Liver (tissue), 7 donors: ENCODE measurements at regions not wholly inside any gene's neighbourhood (a gene's known extent, or its start where the extent isn't known, plus 50 kb on each side); places are given as distances from the start of the nearest gene placed in this dataset.

ENCODE experiments used
- DNase-seq: peaks from one replicate; pipeline ENCODE4 v3.0.0-alpha.2; 2017; ENCODE audit warnings: low spot score
- H3K27ac ChIP-seq, 2 donors: one replicate each; pipeline ENCODE4 v1.7.0; 2013; ENCODE audit warnings: inconsistent platforms in 2 of 2, low read length in 2 of 2, control low read depth in 1 of 2, low read depth in 1 of 2, mild to moderate bottlenecking in 1 of 2
- H3K27me3 ChIP-seq, 4 donors: one replicate each; pipeline versions ENCODE4 v1.6.1 to v1.7.0; 2013; ENCODE audit warnings: low read length in 3 of 4, inconsistent platforms in 1 of 4, mild to moderate bottlenecking in 1 of 4, moderate library complexity in 1 of 4; ENCODE audit not compliant: control insufficient read depth in 4 of 4, insufficient read depth in 4 of 4
- H3K36me3 ChIP-seq, 4 donors: one replicate each; pipeline versions ENCODE4 v1.6.1 to v1.7.0; 2013; ENCODE audit warnings: low read length in 3 of 4, mild to moderate bottlenecking in 3 of 4, low read depth in 1 of 4, moderate library complexity in 1 of 4; ENCODE audit not compliant: control insufficient read depth in 4 of 4, insufficient read depth in 3 of 4
- H3K4me1 ChIP-seq, 4 donors: one replicate each; pipeline versions ENCODE4 v1.6.1 to v1.7.0; 2013; ENCODE audit warnings: low read length in 3 of 4, mild to moderate bottlenecking in 3 of 4, moderate library complexity in 1 of 4; ENCODE audit not compliant: control insufficient read depth in 4 of 4, insufficient read depth in 4 of 4
- H3K4me3 ChIP-seq, 3 donors: one replicate each; pipeline versions ENCODE4 v1.6.1 to v1.7.0; 2013; ENCODE audit warnings: low read length in 3 of 3, control low read depth in 1 of 3, low read depth in 1 of 3, mild to moderate bottlenecking in 1 of 3
- H3K9ac ChIP-seq, 2 donors: one replicate each; pipeline ENCODE4 v1.7.0; 2013; ENCODE audit warnings: low read length in 2 of 2, mild to moderate bottlenecking in 2 of 2, moderate library complexity in 2 of 2, control low read depth in 1 of 2, low read depth in 1 of 2
- H3K9me3 ChIP-seq, 4 donors: one replicate each; pipeline versions ENCODE4 v1.6.1 to v1.7.0; 2013; ENCODE audit warnings: low read length in 3 of 4; ENCODE audit not compliant: control insufficient read depth in 4 of 4
- FOXA2 ChIP-seq: IDR thresholded peaks from 2 replicates; pipeline ENCODE4 v1.6.1; 2016; ENCODE audit warnings: antibody characterized with exemption
- HNF4A ChIP-seq, 2 donors: conservative IDR thresholded peaks; 2 replicates each; pipeline ENCODE4 v1.6.1; 2016; ENCODE audit warnings: antibody characterized with exemption in 2 of 2, mild to moderate bottlenecking in 2 of 2
- HNF4G ChIP-seq: IDR thresholded peaks from 2 replicates; pipeline ENCODE4 v1.6.1; 2016; ENCODE audit warnings: antibody characterized with exemption
- NR2F2 ChIP-seq: IDR thresholded peaks from 2 replicates; pipeline ENCODE4 v1.6.1; 2016; ENCODE audit warnings: antibody characterized with exemption
- RAD21 ChIP-seq, 2 donors: IDR thresholded peaks; 2 replicates each; pipeline ENCODE4 v1.6.1; 2016; ENCODE audit warnings: antibody characterized with exemption in 2 of 2, mild to moderate bottlenecking in 2 of 2
- RXRA ChIP-seq, 2 donors: IDR thresholded peaks; 2 replicates each; pipeline ENCODE4 v1.6.1; 2017 to 2018; ENCODE audit warnings: antibody characterized with exemption in 2 of 2, mild to moderate bottlenecking in 1 of 2
- SP1 ChIP-seq: IDR thresholded peaks from 2 replicates; pipeline ENCODE4 v1.6.1; 2018; ENCODE audit warnings: antibody characterized with exemption, mild to moderate bottlenecking
- YY1 ChIP-seq: IDR thresholded peaks from 2 replicates; pipeline ENCODE4 v1.6.1; 2016; ENCODE audit warnings: antibody characterized with exemption, mild to moderate bottlenecking
- whole genome bisulfite sequencing: extraction: QIAGEN DNeasy Blood & Tissue Kit; methylation state at CpG from one replicate; pipeline ENCODE4 v1.1.7; 2013; 5-methylcytosine and 5-hydroxymethylcytosine counted together
- TF ChIP-seq, protein P1 (sequence below): IDR thresholded peaks from 2 replicates; pipeline ENCODE4 v1.6.1; 2016; ENCODE audit warnings: antibody characterized with exemption
- TF ChIP-seq, protein P2 (sequence below): IDR thresholded peaks from 2 replicates; pipeline ENCODE4 v1.6.1; 2016; ENCODE audit warnings: antibody characterized with exemption, mild to moderate bottlenecking
- TF ChIP-seq, protein P3 (sequence below): IDR thresholded peaks from 2 replicates; pipeline ENCODE4 v1.6.1; 2016; ENCODE audit warnings: antibody characterized with exemption
- TF ChIP-seq, protein P4 (sequence below): IDR thresholded peaks from 2 replicates; pipeline ENCODE4 v1.6.1; 2016; ENCODE audit warnings: antibody characterized with exemption
- donor health status: healthy.
- donor health status: healthy.
- donor health status: healthy.
- donor health status: healthy.

DNA sequence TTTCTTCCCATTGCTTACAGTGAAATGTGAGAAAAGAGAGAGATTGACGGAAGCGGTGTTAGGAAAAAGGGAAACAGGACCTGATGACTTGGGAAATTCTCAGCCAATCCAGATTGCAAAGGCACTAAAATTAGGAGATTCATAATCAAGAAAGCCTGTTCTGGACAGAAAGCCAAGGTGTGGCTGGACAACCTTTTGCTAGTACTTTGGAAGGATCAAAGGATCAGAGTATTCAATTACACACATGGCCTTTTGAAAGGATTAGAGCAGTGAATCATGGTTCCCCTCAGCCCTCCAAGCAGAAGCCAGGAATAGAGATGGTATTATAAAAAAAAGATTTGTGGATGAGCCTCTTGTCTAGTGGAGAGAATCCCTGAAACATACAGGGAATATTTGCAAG is 669.8 kb upstream of the ADAMTS5 start:
- 69% methylated on average over 2 of the region's 2 CpGs for WGBS
- no peak overlapping the region for H3K4me3 ChIP-seq
- DNase-seq: no peak
- no peaks in the 10 kb centered on the region for H3K36me3 ChIP-seq
- TF ChIP-seq YY1: no peak
- TF ChIP-seq, protein P1, sequence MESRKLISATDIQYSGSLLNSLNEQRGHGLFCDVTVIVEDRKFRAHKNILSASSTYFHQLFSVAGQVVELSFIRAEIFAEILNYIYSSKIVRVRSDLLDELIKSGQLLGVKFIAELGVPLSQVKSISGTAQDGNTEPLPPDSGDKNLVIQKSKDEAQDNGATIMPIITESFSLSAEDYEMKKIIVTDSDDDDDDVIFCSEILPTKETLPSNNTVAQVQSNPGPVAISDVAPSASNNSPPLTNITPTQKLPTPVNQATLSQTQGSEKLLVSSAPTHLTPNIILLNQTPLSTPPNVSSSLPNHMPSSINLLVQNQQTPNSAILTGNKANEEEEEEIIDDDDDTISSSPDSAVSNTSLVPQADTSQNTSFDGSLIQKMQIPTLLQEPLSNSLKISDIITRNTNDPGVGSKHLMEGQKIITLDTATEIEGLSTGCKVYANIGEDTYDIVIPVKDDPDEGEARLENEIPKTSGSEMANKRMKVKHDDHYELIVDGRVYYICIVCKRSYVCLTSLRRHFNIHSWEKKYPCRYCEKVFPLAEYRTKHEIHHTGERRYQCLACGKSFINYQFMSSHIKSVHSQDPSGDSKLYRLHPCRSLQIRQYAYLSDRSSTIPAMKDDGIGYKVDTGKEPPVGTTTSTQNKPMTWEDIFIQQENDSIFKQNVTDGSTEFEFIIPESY: no peak
- TF ChIP-seq SP1: no peak
- TF ChIP-seq, protein P2, sequence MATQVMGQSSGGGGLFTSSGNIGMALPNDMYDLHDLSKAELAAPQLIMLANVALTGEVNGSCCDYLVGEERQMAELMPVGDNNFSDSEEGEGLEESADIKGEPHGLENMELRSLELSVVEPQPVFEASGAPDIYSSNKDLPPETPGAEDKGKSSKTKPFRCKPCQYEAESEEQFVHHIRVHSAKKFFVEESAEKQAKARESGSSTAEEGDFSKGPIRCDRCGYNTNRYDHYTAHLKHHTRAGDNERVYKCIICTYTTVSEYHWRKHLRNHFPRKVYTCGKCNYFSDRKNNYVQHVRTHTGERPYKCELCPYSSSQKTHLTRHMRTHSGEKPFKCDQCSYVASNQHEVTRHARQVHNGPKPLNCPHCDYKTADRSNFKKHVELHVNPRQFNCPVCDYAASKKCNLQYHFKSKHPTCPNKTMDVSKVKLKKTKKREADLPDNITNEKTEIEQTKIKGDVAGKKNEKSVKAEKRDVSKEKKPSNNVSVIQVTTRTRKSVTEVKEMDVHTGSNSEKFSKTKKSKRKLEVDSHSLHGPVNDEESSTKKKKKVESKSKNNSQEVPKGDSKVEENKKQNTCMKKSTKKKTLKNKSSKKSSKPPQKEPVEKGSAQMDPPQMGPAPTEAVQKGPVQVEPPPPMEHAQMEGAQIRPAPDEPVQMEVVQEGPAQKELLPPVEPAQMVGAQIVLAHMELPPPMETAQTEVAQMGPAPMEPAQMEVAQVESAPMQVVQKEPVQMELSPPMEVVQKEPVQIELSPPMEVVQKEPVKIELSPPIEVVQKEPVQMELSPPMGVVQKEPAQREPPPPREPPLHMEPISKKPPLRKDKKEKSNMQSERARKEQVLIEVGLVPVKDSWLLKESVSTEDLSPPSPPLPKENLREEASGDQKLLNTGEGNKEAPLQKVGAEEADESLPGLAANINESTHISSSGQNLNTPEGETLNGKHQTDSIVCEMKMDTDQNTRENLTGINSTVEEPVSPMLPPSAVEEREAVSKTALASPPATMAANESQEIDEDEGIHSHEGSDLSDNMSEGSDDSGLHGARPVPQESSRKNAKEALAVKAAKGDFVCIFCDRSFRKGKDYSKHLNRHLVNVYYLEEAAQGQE: no peak
- no peaks in the 10 kb centered on the region for H3K9me3 ChIP-seq
- H3K27me3 ChIP-seq: no peaks in the 10 kb centered on the region
- no peak overlapping the region for H3K9ac ChIP-seq
- no peaks in the 10 kb centered on the region for H3K4me1 ChIP-seq
- H3K27ac ChIP-seq: no peak overlapping the region

DNA sequence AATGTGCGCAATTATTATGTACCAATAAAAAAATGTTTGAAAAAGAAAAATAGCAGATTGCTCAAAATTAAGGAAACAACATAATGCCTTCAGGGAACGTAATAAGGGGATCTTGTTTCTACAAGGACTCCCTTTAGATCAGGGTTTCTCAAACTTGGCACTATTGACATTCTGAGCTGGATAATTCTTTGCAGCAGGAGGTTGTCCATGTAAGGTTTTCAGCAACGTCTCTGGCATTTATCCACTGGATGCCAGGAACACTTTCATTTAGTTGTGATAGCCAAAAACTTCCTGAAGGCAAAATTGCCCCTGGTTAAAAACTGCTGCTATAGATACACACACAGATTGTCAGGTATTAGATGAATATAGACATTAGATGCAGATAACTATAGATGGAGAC is 666.7 kb upstream of the ADAMTS5 start:
- TF ChIP-seq FOXA2 (no peak), HNF4A (conservative IDR thresholded peaks at IDR 0.05) (no peak), RXRA (IDR thresholded peaks at IDR 0.05) (no peak)
- TF ChIP-seq, protein P2: no peak
- Histone ChIP-seq H3K36me3 (no peaks in the 10 kb centered on the region), H3K4me3 (no peak overlapping the region), H3K4me1 (no peaks in the 10 kb centered on the region), H3K9me3 (no peaks in the 10 kb centered on the region), H3K27ac (no peak overlapping the region), H3K9ac (no peak overlapping the region), H3K27me3 (no peaks in the 10 kb centered on the region)
- 65% methylated on average over 3 of the region's 3 CpGs for WGBS
- DNase-seq: no peak

DNA sequence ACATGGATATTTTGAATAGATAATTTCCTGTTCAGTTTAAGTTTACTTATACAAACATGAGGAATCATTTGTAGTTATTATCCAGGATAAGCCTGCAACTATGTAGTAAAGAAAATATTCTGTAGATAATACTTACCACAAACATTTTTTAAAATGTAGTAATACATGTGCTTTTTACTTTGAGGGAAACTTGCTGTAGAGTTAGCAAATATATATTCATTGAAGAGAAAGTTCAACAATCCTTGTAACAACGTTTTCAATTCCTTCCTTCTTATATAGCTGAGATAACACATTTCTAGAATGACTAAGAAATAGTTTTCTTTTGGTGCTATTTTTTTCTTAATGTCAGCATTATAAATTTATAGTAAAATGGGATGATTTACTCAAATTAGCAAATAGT is 664.6 kb upstream of the ADAMTS5 start:
- DNase-seq: no peak
- H3K9ac ChIP-seq: no peak overlapping the region
- 17% methylated on average over 1 of the region's 1 CpG for WGBS
- H3K4me1 ChIP-seq: no peaks in the 10 kb centered on the region
- no peaks in the 10 kb centered on the region for H3K36me3 ChIP-seq
- H3K27me3 ChIP-seq: no peaks in the 10 kb centered on the region
- no peak overlapping the region for H3K4me3 ChIP-seq
- H3K27ac ChIP-seq: no peak overlapping the region
- no peaks in the 10 kb centered on the region for H3K9me3 ChIP-seq
- no peak for TF ChIP-seq RAD21 (IDR thresholded peaks at IDR 0.05)
- TF ChIP-seq, protein P3, sequence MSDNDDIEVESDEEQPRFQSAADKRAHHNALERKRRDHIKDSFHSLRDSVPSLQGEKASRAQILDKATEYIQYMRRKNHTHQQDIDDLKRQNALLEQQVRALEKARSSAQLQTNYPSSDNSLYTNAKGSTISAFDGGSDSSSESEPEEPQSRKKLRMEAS: no peak
- TF ChIP-seq, protein P4, sequence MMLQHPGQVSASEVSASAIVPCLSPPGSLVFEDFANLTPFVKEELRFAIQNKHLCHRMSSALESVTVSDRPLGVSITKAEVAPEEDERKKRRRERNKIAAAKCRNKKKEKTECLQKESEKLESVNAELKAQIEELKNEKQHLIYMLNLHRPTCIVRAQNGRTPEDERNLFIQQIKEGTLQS: no peak
- no peak for TF ChIP-seq NR2F2
- TF ChIP-seq, protein P1: no peak
- TF ChIP-seq, protein P2: no peak
- TF ChIP-seq HNF4G: no peak
- no peak for TF ChIP-seq HNF4A (conservative IDR thresholded peaks at IDR 0.05)
